ENCODE measurements at regions not wholly inside any gene's neighbourhood (a gene's known extent, or its start where the extent isn't known, plus 50 kb on each side); places are given as distances from the start of the nearest gene placed in this dataset.

DNA sequence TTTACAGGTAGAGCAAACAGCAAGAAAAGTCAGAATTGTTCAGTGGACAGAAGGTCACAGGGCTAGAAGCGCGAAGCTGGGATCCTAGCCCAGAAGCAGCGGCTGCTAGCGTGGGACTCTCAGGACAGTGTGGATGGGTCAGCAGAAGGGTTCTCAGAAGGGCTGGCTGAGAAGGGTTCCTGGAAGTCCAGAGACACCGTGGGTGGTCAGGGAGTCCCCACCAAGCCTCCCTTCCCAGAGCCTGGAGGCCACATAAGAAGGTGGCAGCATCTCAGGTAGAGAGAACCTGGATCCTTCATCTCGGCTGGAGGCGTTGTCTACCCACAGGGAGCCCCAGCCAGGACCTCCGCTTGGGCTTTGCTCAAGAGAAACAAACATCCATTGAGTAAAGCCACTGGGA lies 696.3 kb downstream of the PTPRU start:
- TF ChIP-seq TAF1 (conservative IDR thresholded peaks at IDR 0.05) (no peak), CTCF (IDR thresholded peaks at IDR 0.05; ENCODE audit: low read depth, low read length, missing input control) (no peak), YY1 (IDR thresholded peaks at IDR 0.05) (no peak), NR2F2 (IDR thresholded peaks at IDR 0.05) (no peak), ATF3 (IDR thresholded peaks at IDR 0.05) (no peak), JUND (IDR thresholded peaks at IDR 0.05) (no peak)
- TF ChIP-seq, protein P1, sequence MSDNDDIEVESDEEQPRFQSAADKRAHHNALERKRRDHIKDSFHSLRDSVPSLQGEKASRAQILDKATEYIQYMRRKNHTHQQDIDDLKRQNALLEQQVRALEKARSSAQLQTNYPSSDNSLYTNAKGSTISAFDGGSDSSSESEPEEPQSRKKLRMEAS (IDR thresholded peaks at IDR 0.05), result no peak
